HL-60 (cell line): ENCODE measurements at regions not wholly inside any gene's neighbourhood (a gene's known extent, or its start where the extent isn't known, plus 50 kb on each side); places are given as distances from the start of the nearest gene placed in this dataset.

ENCODE experiments used
- SPI1 ChIP-seq: IDR thresholded peaks from 2 replicates; pipeline ENCODE4 v1.6.1; 2012; ENCODE audit warnings: low read depth, mild to moderate bottlenecking, borderline replicate concordance
- TF ChIP-seq, protein P1 (sequence below): IDR thresholded peaks from one replicate; pipeline ENCODE4 v1.5.1; 2011; ENCODE audit warnings: low read length, control low read depth, inconsistent platforms; ENCODE audit not compliant: insufficient read depth

DNA sequence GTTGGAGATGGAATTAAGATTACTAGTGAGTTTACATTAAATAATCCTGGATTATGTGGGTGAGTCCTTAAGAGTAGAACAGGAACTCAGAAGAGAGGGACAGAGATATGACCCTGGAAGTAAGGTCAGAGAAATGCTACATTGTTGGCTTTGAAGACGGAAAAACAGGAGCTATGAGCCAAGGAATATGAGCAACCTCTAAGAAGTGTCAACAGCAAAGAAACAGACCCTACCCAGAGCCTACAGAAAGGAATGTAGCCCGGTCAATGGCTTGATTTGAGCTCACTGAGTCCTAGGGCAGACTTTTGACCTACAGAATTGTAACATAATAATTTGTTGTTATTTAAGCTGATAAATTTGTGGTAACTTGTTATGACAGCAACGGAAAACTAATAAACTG, 304.9 kb downstream of the IPMK start:
- no peak for TF ChIP-seq SPI1
- TF ChIP-seq, protein P1, sequence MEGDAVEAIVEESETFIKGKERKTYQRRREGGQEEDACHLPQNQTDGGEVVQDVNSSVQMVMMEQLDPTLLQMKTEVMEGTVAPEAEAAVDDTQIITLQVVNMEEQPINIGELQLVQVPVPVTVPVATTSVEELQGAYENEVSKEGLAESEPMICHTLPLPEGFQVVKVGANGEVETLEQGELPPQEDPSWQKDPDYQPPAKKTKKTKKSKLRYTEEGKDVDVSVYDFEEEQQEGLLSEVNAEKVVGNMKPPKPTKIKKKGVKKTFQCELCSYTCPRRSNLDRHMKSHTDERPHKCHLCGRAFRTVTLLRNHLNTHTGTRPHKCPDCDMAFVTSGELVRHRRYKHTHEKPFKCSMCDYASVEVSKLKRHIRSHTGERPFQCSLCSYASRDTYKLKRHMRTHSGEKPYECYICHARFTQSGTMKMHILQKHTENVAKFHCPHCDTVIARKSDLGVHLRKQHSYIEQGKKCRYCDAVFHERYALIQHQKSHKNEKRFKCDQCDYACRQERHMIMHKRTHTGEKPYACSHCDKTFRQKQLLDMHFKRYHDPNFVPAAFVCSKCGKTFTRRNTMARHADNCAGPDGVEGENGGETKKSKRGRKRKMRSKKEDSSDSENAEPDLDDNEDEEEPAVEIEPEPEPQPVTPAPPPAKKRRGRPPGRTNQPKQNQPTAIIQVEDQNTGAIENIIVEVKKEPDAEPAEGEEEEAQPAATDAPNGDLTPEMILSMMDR: no peak
